SH-SY5Y (cell line): ENCODE measurements at regions not wholly inside any gene's neighbourhood (a gene's known extent, or its start where the extent isn't known, plus 50 kb on each side); places are given as distances from the start of the nearest gene placed in this dataset.

Experiments used
- GATA2 ChIP-seq: IDR thresholded peaks from 2 replicates; pipeline ENCODE4 v1.6.1; 2011; ENCODE audit warnings: mild to moderate bottlenecking, low read depth, low read length
- GATA3 ChIP-seq: IDR thresholded peaks from 2 replicates; pipeline ENCODE4 v1.6.1; 2011; ENCODE audit warnings: low read depth, mild to moderate bottlenecking, low read length, moderate library complexity

DNA sequence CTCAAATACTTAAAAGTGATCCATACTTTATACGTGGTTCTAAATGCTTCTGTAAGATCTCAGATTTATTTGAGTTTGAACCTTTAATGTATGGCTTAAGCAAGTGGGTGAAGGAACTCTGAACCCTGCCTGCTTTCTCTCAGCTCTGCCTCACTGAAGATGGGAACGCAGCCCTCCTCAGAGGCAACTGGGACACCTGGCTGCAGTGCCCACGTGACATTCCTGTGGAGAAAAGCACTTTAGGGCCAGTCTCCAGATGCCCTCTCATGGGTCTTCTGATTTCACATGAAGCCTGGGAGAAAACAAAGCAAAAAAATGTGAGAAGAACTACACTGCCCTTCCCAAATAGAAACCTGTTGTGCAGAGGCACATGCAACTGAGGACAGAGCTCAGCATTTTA lies 242.6 kb upstream of the ANKRD30A start:
- no peak for TF ChIP-seq GATA3
- no peak for TF ChIP-seq GATA2
